ENCODE measurements at regions not wholly inside any gene's neighbourhood (a gene's known extent, or its start where the extent isn't known, plus 50 kb on each side); places are given as distances from the start of the nearest gene placed in this dataset.
A peak's percentile ranks its signal among the peaks of the same experiment; 100 is the strongest.
"Not testable (repeated sequence)": the region's sequence is repeated elsewhere in the genome, so short reads cannot be mapped to it uniquely, and the experiment has no call there.

GRCh38 chr4:111323916-111324315 is 701.0 kb upstream of the PITX2 start:
- no peaks in the 10 kb centered on the region for H3K4me1 Mint-ChIP-seq
- no peaks in the 10 kb centered on the region for H3K27me3 ChIP-seq (ENCODE audit: insufficient read depth, low read length, poor library complexity, severe bottlenecking)
- H3K36me3 Mint-ChIP-seq, result no peaks in the 10 kb centered on the region
- no peak overlapping the region for H3K4me3 Mint-ChIP-seq
- DNase-seq, result no peak
- no peak overlapping the region for H3K27ac Mint-ChIP-seq
- no peak overlapping the region for H3K4me3 ChIP-seq (ENCODE audit: low read length)
- POLR2A ChIA-PET, result no interaction called here
- H3K4me1 ChIP-seq (ENCODE audit: insufficient read depth, low read length), result no peaks in the 10 kb centered on the region
- H3K9me3 ChIP-seq (ENCODE audit: low read length), result no peaks in the 10 kb centered on the region
- H3K36me3 ChIP-seq (ENCODE audit: insufficient read depth, low read length), result no peaks in the 10 kb centered on the region
- CTCF ChIA-PET, result no interaction called here
- peaks cover 0 to 9% (median 0%) of the 10 kb centered on the region in 5 donors for H3K9me3 Mint-ChIP-seq
- H3K27me3 Mint-ChIP-seq, result no peaks in the 10 kb centered on the region
- H3K27ac ChIP-seq (ENCODE audit: low read depth, low read length), result no peak overlapping the region

- H3K27me3 Mint-ChIP-seq, result no peaks in the 10 kb centered on the region
- Histone ChIP-seq H3K4me3 (ENCODE audit: low read length) (no peak overlapping the region), H3K9me3 (ENCODE audit: low read length) (no peaks in the 10 kb centered on the region), H3K4me1 (ENCODE audit: insufficient read depth, low read length) (no peaks in the 10 kb centered on the region), H3K36me3 (ENCODE audit: insufficient read depth, low read length) (no peaks in the 10 kb centered on the region), H3K27me3 (ENCODE audit: insufficient read depth, low read length, poor library complexity, severe bottlenecking) (no peaks in the 10 kb centered on the region), H3K27ac (ENCODE audit: low read depth, low read length) (no peak overlapping the region)
- H3K9me3 Mint-ChIP-seq, result peaks cover 0 to 12% (median 4%) of the 10 kb centered on the region in 5 donors
- no peak overlapping the region for H3K27ac Mint-ChIP-seq
- H3K4me1 Mint-ChIP-seq, result no peaks in the 10 kb centered on the region
- no peaks in the 10 kb centered on the region for H3K36me3 Mint-ChIP-seq
- no peak for DNase-seq
- CTCF ChIA-PET, result no interaction called here
- POLR2A ChIA-PET, result no interaction called here
- H3K4me3 Mint-ChIP-seq, result no peak overlapping the region
Observed at GRCh38 chr4:111326450-111326849, 703.6 kb upstream of the PITX2 start.

GRCh38 chr4:111330786-111331185 is 707.9 kb upstream of the PITX2 start:
- ChIA-PET CTCF (no interaction called here), POLR2A (no interaction called here)
- Mint-ChIP-seq H3K36me3 (no peaks in the 10 kb centered on the region), H3K4me1 (no peaks in the 10 kb centered on the region), H3K27ac (no peak overlapping the region), H3K27me3 (no peaks in the 10 kb centered on the region), H3K4me3 (no peak overlapping the region), H3K9me3 (peaks cover 1 to 15% (median 5%) of the 10 kb centered on the region in 5 donors)
- Histone ChIP-seq H3K36me3 (ENCODE audit: insufficient read depth, low read length) (no peaks in the 10 kb centered on the region), H3K4me3 (ENCODE audit: low read length) (no peak overlapping the region), H3K9me3 (ENCODE audit: low read length) (no peaks in the 10 kb centered on the region), H3K27ac (ENCODE audit: low read depth, low read length) (no peak overlapping the region), H3K4me1 (ENCODE audit: insufficient read depth, low read length) (no peaks in the 10 kb centered on the region), H3K27me3 (ENCODE audit: insufficient read depth, low read length, poor library complexity, severe bottlenecking) (no peaks in the 10 kb centered on the region)
- DNase-seq, result no peak

GRCh38 chr4:111334361-111334760 is 711.5 kb upstream of the PITX2 start:
- H3K27me3 Mint-ChIP-seq, result no peaks in the 10 kb centered on the region
- POLR2A ChIA-PET, result no interaction called here
- no peak overlapping the region for H3K27ac Mint-ChIP-seq
- no peak for DNase-seq
- Histone ChIP-seq H3K27ac (ENCODE audit: low read depth, low read length) (no peak overlapping the region), H3K9me3 (ENCODE audit: low read length) (no peaks in the 10 kb centered on the region), H3K4me3 (ENCODE audit: low read length) (no peak overlapping the region), H3K27me3 (ENCODE audit: insufficient read depth, low read length, poor library complexity, severe bottlenecking) (no peaks in the 10 kb centered on the region), H3K36me3 (ENCODE audit: insufficient read depth, low read length) (no peaks in the 10 kb centered on the region), H3K4me1 (ENCODE audit: insufficient read depth, low read length) (no peaks in the 10 kb centered on the region)
- CTCF ChIA-PET, result no interaction called here
- H3K4me1 Mint-ChIP-seq, result no peaks in the 10 kb centered on the region
- H3K4me3 Mint-ChIP-seq, result no peak overlapping the region
- H3K9me3 Mint-ChIP-seq, result peaks cover under 1 to 14% (median 3%) of the 10 kb centered on the region in 5 donors
- H3K36me3 Mint-ChIP-seq, result no peaks in the 10 kb centered on the region

- H3K4me3 Mint-ChIP-seq; POLR2A ChIA-PET; H3K9me3 ChIP-seq (ENCODE audit: low read length); H3K4me3 ChIP-seq (ENCODE audit: low read length); H3K27ac Mint-ChIP-seq; H3K4me1 ChIP-seq (ENCODE audit: insufficient read depth, low read length); H3K4me1 Mint-ChIP-seq; H3K27ac ChIP-seq (ENCODE audit: low read depth, low read length); CTCF ChIA-PET; H3K27me3 Mint-ChIP-seq; H3K27me3 ChIP-seq (ENCODE audit: insufficient read depth, low read length, poor library complexity, severe bottlenecking); DNase-seq; H3K36me3 ChIP-seq (ENCODE audit: insufficient read depth, low read length); H3K36me3 Mint-ChIP-seq: not testable (repeated sequence)
- peaks cover 0 to 14% (median 1%) of the 10 kb centered on the region in 5 donors for H3K9me3 Mint-ChIP-seq
Observed at GRCh38 chr4:111337186-111337876, 714.5 kb upstream of the PITX2 start.

GRCh38 chr4:111359602-111360001 is 736.7 kb upstream of the PITX2 start:
- Histone ChIP-seq H3K27me3 (ENCODE audit: insufficient read depth, low read length, poor library complexity, severe bottlenecking) (no peaks in the 10 kb centered on the region), H3K9me3 (ENCODE audit: low read length) (no peaks in the 10 kb centered on the region), H3K4me3 (ENCODE audit: low read length) (no peak overlapping the region), H3K36me3 (ENCODE audit: insufficient read depth, low read length) (no peaks in the 10 kb centered on the region), H3K4me1 (ENCODE audit: insufficient read depth, low read length) (no peaks in the 10 kb centered on the region), H3K27ac (ENCODE audit: low read depth, low read length) (no peak overlapping the region)
- peaks cover 0 to 36% (median 3%) of the 10 kb centered on the region in 5 donors for H3K9me3 Mint-ChIP-seq
- POLR2A ChIA-PET, result no interaction called here
- no peaks in the 10 kb centered on the region for H3K27me3 Mint-ChIP-seq
- DNase-seq, result no peak
- no peaks in the 10 kb centered on the region for H3K4me1 Mint-ChIP-seq
- H3K36me3 Mint-ChIP-seq, result no peaks in the 10 kb centered on the region
- H3K27ac Mint-ChIP-seq, result no peak overlapping the region
- CTCF ChIA-PET, result no interaction called here
- H3K4me3 Mint-ChIP-seq, result no peak overlapping the region

- no peak overlapping the region for H3K27ac Mint-ChIP-seq
Observed at GRCh38 chr4:111360906-111361305, 738.0 kb upstream of the PITX2 start.

GRCh38 chr4:111362941-111363361 is 740.1 kb upstream of the PITX2 start:
- Histone ChIP-seq H3K27me3 (ENCODE audit: insufficient read depth, low read length, poor library complexity, severe bottlenecking) (no peaks in the 10 kb centered on the region), H3K9me3 (ENCODE audit: low read length) (no peaks in the 10 kb centered on the region), H3K4me3 (ENCODE audit: low read length) (no peak overlapping the region), H3K27ac (ENCODE audit: low read depth, low read length) (no peak overlapping the region), H3K36me3 (ENCODE audit: insufficient read depth, low read length) (no peaks in the 10 kb centered on the region), H3K4me1 (ENCODE audit: insufficient read depth, low read length) (no peaks in the 10 kb centered on the region)
- Mint-ChIP-seq H3K27me3 (no peaks in the 10 kb centered on the region), H3K27ac (no peak overlapping the region), H3K4me3 (no peak overlapping the region), H3K4me1 (no peaks in the 10 kb centered on the region), H3K9me3 (peaks cover 0 to 22% (median 8%) of the 10 kb centered on the region in 5 donors), H3K36me3 (no peaks in the 10 kb centered on the region)
- DNase-seq, result no peak
- POLR2A ChIA-PET, result no interaction called here
- CTCF ChIA-PET, result no interaction called here

More at GRCh38 chr4:111360906-111361305, 738.0 kb upstream of the PITX2 start:
- Mint-ChIP-seq H3K36me3 (no peaks in the 10 kb centered on the region), H3K27me3 (no peaks in the 10 kb centered on the region), H3K4me3 (no peak overlapping the region), H3K9me3 (peaks cover 0 to 23% (median 3%) of the 10 kb centered on the region in 5 donors), H3K4me1 (no peaks in the 10 kb centered on the region)
- Histone ChIP-seq H3K9me3 (ENCODE audit: low read length) (no peaks in the 10 kb centered on the region), H3K36me3 (ENCODE audit: insufficient read depth, low read length) (no peaks in the 10 kb centered on the region), H3K27me3 (ENCODE audit: insufficient read depth, low read length, poor library complexity, severe bottlenecking) (no peaks in the 10 kb centered on the region), H3K4me1 (ENCODE audit: insufficient read depth, low read length) (no peaks in the 10 kb centered on the region), H3K4me3 (ENCODE audit: low read length) (no peak overlapping the region), H3K27ac (ENCODE audit: low read depth, low read length) (no peak overlapping the region)
- POLR2A ChIA-PET, result no interaction called here
- DNase-seq, result no peak
- CTCF ChIA-PET, result no interaction called here

- H3K9me3 Mint-ChIP-seq; H3K27ac ChIP-seq (ENCODE audit: low read depth, low read length); POLR2A ChIA-PET; H3K27ac Mint-ChIP-seq; H3K4me1 ChIP-seq (ENCODE audit: insufficient read depth, low read length); H3K4me3 ChIP-seq (ENCODE audit: low read length); CTCF ChIA-PET; H3K4me3 Mint-ChIP-seq; H3K27me3 ChIP-seq (ENCODE audit: insufficient read depth, low read length, poor library complexity, severe bottlenecking); H3K9me3 ChIP-seq (ENCODE audit: low read length); H3K36me3 Mint-ChIP-seq; H3K27me3 Mint-ChIP-seq; H3K4me1 Mint-ChIP-seq; H3K36me3 ChIP-seq (ENCODE audit: insufficient read depth, low read length): not testable (repeated sequence)
- peak in 1 of 5 donors; percentile 36 for DNase-seq
Observed at GRCh38 chr4:111377880-111378279, 755.0 kb upstream of the PITX2 start.
